GM19328 (cell line): ENCODE measurements at regions not wholly inside any gene's neighbourhood (a gene's known extent, or its start where the extent isn't known, plus 50 kb on each side); places are given as distances from the start of the nearest gene placed in this dataset.

Experiments
- ATAC-seq: cut with Tn5 transposase; IDR thresholded peaks from one replicate; pipeline ENCODE4 v1.9.1; 2021; ENCODE audit warnings: mild to moderate bottlenecking, moderate library complexity; ENCODE audit not compliant: unreplicated experiment

- ATAC-seq, result no peak
These were observed 177.7 kb downstream of the MYCN start for GRCh38 chr2:16117791-16118610.

- ATAC-seq, result no peak
These were observed 176.8 kb downstream of the MYCN start for GRCh38 chr2:16117021-16117700.

GRCh38 chr2:16115881-16116830 is 175.8 kb downstream of the MYCN start:
- no peak for ATAC-seq

- no peak for ATAC-seq
These were observed 174.9 kb downstream of the MYCN start for GRCh38 chr2:16115291-16115690.

GRCh38 chr2:16114836-16115235 is 174.5 kb downstream of the MYCN start:
- no peak for ATAC-seq

GRCh38 chr2:16114070-16114469 is 173.7 kb downstream of the MYCN start:
- no peak for ATAC-seq

GRCh38 chr2:16113568-16113967 is 173.2 kb downstream of the MYCN start:
- ATAC-seq, result no peak

GRCh38 chr2:16112972-16113560 is 172.7 kb downstream of the MYCN start:
- no peak for ATAC-seq

- no peak for ATAC-seq
These were observed 172.1 kb downstream of the MYCN start for GRCh38 chr2:16112251-16112971.

- no peak for ATAC-seq
These were observed 171.5 kb downstream of the MYCN start for GRCh38 chr2:16111838-16112210.

- ATAC-seq, result no peak
These were observed 169.5 kb downstream of the MYCN start for GRCh38 chr2:16109821-16110310.

- no peak for ATAC-seq
These were observed 169.0 kb downstream of the MYCN start for GRCh38 chr2:16109368-16109820.

- ATAC-seq, result no peak
These were observed 166.9 kb downstream of the MYCN start for GRCh38 chr2:16107246-16107645.

GRCh38 chr2:16106619-16107018 is 166.3 kb downstream of the MYCN start:
- ATAC-seq, result no peak

GRCh38 chr2:16105669-16106281 is 165.4 kb downstream of the MYCN start:
- ATAC-seq, result no peak

- no peak for ATAC-seq
These were observed 164.8 kb downstream of the MYCN start for GRCh38 chr2:16104949-16105668.

- no peak for ATAC-seq
These were observed 164.1 kb downstream of the MYCN start for GRCh38 chr2:16104315-16104948.

- no peak for ATAC-seq
These were observed 163.4 kb downstream of the MYCN start for GRCh38 chr2:16103614-16104314.
